ENCODE measurements at regions not wholly inside any gene's neighbourhood (a gene's known extent, or its start where the extent isn't known, plus 50 kb on each side); places are given as distances from the start of the nearest gene placed in this dataset.

DNA sequence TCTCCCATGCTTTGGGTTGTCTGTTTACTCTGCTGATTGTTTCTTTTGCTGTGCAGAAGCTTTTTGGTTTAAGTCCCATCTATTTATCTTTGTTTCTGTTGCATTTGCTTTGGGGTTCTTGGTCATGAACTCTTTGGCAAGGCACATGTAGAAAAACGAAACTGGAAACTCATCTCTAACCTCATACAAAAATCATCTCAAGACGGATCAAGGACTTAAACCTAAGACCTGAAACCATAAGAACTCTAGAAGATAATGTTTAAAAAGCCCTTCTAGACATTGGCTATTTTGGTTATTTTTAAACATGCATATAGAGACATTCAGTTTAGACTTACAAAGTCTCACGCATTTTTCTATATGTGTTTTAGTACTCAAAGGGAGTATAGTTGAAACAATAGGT is 1164.3 kb upstream of the GYPC start:
- DNase-seq, result no peak

DNA sequence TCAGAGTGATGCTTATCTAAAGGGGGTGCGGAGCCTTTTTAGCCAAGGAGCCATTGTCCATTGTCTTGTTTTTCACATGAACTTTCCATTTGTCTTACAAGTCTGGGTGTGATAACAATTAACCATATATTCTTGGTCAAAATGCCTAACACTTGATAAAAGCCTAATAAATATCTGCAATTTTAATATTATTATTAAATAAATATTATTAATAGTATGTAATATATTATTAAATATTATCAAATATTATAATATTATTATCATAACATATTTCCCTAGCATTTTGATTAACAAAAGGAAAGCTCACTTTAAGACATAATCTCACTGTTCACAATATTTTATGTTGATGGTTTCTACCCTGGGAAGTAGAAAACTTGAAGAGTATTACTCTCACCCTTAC is 1143.6 kb upstream of the GYPC start:
- no peak for DNase-seq

DNA sequence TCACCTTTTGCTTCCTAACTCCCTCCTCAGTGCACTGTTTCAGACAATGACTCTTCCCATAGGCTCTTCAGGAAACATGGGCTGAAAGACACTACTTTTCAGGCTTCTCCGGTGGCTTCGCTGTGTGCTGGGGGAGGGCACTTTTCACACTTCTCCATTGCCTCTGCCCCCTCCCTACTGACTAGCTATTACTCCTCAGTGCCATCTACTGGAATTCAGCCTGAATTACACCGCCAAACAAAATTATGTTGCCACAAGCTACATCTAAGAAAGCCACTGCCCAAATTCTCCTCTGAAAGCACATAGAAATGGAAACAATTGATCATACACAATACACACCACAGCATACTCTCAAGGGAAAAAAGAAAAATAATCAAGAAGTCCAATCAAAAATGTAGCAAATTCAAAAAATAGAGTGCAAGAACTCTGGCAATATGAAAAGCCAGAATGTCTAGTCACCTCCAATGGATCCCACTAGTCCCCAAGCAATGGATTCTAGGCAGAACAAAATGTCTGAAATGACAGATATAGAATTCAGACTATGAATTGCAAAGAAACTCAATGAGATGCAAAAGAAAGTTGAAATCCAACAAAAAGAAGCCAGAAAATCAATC is 1139.4 kb upstream of the GYPC start:
- DNase-seq, result no peak

DNA sequence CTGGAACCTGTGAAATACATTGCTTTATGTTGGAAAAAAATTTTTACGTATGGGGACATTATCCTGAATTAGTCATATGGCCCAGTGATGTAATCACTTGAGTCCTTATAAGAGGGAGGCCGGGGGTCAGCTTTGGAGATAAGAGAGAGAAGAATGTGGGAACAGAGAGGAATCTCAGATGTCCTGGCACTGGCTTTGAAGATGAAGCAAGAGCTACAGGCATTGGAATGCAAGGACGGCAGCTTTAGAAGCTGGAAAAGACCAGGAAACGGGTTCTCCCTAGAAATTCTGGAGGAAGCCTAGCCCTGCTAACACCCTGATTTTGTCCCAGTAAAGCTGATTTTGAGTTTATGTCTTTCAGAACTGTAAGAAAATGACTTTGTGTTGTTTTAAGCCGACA is 1129.9 kb upstream of the GYPC start:
- no peak for DNase-seq

DNA sequence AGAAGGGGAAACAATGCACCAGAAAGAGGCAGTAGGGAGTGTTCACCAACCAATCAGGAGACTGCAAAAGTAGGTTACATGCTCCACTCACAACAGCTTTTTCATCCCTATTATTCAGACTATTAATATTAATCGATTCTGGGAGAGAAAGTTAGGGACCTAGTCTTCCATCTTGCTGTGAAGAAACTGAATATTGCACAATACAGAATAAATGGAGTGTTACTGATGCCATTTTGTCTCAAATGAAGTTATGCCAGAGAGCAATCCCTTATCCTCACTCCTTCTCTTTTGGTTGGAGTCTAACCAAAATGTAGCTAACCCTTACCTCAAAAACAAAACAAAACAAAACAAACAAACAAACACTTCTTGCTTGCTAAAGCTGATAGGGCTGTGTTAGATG is 1120.9 kb upstream of the GYPC start:
- no peak for DNase-seq

DNA sequence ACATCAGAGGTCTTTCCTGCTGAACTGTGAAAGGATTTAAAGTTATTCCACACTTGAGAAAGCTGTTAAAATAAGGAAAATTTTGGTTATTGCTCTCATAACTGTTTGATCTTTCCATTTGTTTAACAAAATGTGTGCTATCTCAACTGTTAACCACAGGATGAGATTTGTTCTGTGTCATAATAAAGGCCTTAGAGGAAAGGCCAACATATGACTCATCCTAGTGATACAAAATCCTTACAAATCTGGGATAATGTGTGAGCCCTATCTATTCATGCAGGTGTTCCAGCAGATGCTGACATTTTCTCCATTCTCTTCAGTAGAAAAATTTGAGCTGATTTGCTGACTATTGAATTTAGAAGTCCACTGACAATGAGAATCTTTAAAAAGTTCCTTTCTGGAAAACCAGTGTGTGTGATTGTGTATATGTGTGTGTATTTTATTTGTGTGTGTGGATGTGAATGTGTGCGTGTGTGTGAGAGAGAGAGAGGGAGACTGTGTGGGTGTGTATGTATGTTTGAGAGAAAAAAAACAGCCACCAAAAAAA is 1111.9 kb upstream of the GYPC start:
- DNase-seq, result no peak

DNA sequence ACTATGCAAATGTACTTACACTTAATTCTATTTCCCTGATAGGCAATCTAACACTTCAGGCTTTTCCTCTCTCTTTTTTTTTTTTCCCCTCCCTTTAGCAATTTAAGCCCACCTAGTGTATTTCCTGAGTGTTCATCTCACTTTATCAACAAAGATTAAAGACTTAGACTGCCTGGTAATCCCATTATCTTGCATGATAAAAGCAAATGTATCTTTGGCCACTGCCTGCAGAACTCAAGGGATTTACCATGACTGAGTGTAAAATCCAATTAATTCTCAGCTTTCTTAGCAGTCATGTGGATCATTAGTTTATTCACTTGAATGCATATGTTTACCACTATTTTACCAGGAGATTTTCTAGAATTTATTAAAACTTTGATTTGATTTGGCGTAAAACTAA is 1102.2 kb upstream of the GYPC start:
- DNase-seq, result no peak

DNA sequence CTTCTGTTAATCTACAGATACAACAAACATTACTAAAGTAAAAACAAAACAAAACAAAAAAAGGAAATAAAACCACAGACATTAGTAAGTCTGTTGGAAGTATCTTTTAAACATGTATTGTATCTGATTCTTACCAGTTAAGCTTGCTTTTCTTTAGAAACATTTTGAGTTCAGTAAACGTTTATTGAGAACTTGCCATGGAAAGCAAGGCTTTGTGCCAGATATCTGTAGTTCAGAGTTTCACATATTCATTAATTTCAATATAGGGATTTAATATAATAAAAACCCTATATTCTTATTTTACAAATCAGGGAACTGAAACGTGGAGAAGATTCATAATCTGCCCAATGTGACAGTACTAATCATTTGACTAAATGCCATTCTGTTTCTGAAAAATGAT is 1101.0 kb upstream of the GYPC start:
- no peak for DNase-seq

DNA sequence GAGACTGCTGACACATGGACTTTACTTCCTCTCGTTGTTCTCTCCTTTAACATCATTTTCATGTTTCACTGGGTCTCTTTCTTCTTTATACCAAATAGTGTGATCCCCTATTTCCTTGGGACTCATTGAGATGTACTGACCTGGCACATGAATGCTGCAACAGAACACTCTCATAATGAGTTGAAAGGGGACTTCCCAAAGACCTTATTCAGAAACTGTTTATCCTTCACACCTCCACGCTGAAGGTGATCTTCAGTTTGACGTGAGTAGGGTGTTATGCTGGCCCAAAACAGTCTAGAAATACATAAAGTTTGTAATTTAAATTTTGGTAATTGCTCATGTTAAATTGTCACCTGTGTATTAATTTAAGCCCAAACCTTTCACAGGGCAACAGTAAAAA is 1096.8 kb upstream of the GYPC start:
- no peak for DNase-seq

DNA sequence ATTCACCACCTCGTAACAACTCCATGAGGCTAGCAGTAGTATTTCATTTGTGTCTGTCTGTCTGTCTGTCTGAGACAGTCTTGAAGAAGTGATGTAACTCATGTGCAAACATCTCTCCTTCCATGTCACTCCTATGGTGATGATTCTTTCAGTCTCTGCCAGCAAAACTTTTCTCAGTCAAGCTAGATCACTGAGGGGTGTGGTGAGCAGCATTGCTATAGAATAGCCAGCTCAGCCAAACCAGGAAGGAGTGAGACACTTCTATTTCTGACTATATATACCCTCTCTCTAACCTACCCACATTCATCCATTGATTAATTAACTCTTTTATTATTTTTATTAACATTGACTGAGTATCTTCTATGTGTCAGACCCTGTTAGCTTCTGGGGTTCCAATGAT is 1095.1 kb upstream of the GYPC start:
- no peak for DNase-seq

DNA sequence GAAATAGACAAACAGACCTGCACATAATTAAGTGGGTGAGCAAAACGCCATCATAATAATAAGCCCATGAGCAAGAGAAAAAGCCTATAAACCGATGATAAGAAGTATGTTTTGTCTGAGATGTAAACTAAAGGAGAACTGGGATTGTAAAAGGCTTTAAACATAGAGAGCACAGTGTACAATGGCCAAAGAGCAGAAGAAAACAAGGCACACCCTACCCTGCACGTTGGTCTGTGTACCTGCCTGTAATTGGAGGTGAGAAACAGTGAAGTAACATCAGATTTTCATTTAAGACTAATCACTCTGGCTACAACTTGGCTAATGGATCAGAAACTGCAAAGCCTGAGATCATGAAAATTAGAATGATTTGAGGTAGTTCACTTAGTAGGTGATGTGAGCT is 1094.7 kb upstream of the GYPC start:
- no peak for DNase-seq

DNA sequence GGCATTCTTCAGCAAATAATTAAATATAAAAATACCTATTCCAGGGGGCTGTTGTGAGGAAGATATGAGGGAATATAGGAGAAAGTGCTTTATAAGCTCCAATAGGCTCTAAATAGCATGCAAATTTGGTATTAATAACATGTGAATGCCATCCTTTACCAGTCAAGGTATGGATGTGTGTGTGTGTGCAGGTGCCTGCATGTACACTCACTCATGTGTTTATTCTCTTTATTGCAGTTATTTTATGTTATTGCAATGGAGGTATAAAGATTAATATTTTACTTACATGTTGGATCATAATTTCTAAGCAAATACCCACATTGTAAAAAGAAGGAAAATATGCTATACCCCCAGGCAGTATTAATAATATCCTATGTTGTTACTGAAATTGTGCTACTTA is 1093.0 kb upstream of the GYPC start:
- no peak for DNase-seq

DNA sequence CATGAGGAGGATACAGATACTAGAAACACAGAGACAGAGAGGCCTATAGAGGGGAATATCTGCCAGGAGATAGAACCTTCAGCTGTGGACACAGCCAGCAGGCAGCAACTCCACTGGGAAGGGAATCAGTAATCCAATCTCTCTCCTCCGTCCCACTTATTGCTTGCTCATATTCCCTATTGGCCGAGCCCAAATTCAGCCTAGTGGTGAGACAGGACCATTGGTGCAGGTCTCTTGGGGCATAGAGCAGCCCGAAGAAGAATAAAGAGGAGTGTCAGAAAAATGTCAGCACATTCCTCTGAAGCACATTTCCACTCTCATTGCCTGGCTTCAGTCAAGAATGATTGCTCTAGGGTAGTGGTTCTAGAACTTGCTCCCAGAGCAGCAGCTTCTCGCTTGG is 1091.5 kb upstream of the GYPC start:
- DNase-seq, result no peak

DNA sequence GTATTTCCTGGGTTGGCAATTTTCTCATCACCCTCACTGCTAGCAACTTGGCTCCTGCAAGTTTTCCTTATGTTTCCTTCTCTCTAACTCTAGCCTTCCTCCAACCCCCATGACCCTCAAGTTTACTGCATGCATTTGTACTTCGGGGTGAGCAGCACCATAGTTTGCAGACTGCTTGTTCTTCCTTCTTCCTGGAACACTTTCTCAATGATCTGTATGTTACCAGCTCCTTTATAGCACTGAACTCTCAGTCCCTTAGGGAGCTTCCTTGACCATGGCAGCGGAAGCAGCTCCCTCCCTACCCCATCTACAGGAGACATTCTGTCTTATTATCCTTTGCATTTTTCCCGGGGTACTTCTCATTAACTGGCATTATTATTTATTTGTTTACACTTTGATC is 1089.5 kb upstream of the GYPC start:
- DNase-seq, result no peak

DNA sequence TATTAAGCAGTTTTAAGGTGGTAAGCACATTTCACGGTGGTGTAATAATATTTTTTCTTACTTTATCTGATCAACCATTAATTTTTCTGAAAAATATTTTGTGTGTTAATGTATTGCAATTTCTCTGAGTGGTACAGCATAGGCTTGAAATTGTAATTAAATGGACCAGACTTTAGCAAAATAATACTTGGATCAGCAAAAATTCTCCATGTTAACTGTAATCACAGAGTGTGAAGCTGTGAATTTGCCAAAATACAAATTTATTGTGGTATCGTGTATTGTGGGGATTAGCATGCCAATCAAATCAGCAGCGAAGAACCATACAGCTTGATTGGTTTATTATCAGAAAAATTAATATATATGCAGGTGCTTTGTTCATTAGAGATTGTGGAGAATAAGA is 1088.9 kb upstream of the GYPC start:
- DNase-seq, result no peak

DNA sequence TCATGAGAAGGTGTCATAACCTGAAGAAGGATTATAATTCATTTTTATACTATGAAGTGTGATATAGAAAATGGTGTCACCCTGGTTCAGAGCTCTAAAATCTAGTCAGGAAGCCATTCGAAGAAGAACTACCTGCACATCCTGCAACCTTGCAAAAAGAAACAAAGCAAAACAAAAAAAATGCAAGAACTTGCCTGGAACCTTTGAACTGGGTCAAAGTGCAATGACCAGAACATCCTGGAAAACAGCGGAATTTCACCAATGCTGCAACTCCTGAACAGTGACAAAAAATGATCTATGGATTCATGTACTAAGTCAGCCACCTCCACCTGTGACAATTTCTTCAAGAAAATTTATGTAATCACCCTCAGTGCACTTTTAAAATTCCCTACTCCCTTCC is 1083.3 kb upstream of the GYPC start:
- no peak for DNase-seq

DNA sequence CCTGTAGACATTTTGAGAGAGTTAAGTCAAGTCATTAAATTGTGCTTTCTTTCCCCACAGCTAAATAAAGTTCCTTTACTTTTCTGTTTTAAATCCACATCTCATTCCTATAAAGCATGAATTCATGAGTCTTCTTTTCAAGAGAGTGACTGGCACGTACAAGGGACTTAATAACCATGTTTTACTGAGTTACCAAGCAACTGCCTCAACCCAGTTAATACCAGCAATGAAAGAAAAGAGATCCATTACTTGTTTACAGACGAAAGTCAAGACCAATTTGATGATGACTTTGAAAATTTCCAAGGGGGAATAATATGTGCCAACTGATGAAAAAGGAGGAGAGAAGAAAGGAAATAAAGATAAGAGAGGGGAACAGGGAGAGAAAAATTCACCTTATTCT is 1082.5 kb upstream of the GYPC start:
- no peak for DNase-seq

DNA sequence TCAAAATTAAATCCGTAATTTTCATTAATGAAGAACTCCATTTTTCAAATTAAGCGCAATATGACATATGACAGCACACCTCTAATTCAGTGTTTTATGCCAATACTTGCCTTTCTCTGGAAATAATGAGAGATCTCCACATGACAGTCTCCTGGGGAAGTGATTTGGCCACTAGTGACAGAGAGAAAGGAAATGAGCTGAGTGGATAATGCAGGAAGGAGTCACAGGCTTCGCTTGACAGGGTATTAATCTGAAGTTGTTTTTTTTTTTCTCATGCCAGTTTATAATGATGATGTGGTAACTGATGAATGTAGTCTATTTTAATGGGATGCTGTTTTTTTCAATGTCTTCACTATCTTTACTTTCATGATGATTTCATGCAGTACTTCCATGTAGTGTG is 1079.4 kb upstream of the GYPC start:
- no peak for DNase-seq

DNA sequence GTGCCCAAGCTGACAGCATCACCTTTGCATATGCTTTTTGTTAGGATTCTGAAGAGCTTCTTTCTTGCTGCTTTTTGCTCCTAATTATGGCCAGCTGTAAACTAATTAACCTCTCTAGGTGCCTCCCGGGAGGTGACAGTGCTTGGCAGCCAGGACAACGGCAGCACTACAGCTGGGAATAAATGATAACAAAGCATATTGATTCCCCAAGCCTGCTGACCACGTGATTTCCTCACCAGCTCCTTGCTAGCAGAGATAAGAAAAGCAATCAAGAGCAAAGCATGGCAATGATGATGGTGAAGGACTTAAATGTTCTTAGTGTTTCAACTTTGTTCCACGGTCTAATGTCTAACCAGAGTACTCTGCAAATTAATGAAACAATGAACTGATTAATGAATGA is 1074.4 kb upstream of the GYPC start:
- DNase-seq, result no peak

DNA sequence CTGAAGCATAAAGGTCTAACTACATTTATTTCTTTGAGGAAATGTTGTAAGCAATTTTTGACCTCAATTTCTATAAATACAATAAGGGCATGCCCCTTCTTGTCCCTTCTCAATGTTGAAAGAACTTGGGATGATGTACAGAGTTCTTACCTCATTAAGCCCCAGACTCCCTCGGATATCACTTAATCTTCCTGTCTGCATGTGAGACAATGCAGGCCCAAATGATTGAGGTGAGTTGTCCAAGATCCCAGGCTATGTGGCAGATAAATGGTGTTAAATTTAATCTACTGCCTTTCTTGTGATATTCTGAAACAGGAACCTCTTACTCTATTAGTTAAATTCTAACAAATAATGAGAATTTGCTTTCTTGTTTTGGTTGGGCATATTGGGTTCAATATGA is 1073.4 kb upstream of the GYPC start:
- DNase-seq, result no peak

DNA sequence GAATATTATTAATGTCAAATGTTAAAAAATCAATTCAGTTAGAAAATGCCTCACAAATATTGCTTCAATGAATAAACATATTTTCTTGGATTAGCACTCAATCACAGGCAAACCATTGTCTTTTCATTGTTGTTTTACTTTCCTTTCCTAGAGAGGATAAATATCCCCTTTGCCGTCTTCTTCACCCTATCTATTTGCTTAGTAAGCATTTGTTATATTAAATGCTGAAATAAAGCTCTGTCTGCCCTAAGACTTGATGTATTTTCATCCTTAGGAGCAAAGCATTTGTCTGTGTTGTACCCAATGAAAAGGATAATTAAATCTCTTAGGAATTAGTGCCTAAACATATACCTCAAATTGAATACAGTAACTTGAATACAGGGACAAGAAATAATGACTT is 1071.2 kb upstream of the GYPC start:
- no peak for DNase-seq

DNA sequence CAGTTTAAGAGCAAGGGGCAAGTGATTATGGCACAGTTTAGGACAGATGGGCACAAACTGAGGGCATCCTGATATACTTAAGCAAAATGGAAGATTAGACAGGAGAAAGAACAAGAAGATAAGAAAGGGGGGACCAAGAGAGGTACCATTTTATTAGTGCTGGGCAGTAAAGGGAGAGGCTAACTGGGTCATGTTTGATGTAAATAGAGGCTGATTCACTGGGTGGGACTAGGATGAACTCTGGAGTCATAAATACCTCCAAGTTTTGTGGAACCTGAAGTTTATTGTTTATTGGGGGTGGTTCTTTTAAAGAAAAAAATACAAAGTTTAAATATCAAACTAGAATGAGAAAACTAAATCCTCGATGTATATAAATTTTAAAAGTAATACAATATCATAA is 1067.2 kb upstream of the GYPC start:
- no peak for DNase-seq

DNA sequence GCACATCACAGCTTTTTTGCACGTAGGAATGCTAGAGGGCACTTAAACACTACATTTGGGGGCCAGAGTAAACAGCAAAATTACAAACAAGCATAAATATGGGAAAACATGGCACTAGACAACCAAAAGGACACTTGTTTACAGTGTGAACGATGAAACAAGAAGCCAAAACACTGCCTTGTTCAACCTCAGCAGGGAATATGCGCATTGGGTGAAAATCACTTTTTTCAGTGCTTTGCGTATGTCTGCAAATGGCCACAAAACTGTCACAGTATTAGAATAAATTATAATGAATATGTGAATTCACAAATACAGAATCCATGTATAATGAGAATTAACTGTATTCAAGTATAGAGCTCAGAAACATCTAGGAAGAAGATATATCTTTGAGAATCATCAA is 1064.0 kb upstream of the GYPC start:
- no peak for DNase-seq

DNA sequence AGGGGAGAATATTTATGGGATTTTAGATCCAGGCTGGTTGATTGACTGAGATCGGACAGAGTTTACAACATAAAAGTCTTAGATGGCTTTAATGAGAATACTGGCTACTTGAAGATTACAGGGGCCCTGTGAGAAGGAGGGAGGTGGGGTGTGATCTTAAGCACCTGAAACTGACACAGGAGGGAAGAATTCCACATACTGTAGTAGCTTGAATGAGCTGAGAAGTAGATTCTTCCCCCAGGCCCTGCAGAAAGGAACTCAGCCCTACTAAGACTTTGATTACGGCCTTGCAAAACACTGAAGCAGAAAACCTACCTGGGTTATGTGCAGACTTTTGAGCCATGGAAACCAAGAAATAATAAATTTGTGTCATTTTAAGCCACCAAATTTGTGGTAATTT is 1062.9 kb upstream of the GYPC start:
- DNase-seq, result no peak

DNA sequence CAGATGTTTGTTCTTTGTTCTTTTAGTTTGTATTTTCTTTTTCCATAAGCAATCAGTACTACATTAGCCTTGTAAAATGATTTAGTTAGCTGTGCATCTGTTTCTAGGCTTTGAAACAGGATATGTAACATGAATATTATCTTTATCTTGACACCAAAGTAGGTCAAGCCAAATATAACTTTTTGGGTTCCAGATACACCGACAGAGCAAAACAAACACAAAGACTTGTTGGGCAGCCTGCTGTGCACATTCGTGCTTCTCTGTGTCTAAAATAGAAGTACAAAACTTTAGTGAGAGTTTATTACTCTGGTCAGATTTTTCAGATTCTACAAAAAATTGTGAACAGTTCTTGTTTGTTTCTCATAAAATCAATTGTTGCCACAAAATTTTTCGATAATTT is 1059.3 kb upstream of the GYPC start:
- no peak for DNase-seq

All from renal pelvis (tissue), 1 donor.